Thymus (tissue), 11 donors: ENCODE measurements at regions not wholly inside any gene's neighbourhood (a gene's known extent, or its start where the extent isn't known, plus 50 kb on each side); places are given as distances from the start of the nearest gene placed in this dataset.

Experiments used
- DNase-seq, 9 donors: peaks; one replicate each; pipeline ENCODE4 v3.0.0-alpha.2; 2013; ENCODE audit warnings: low spot score in 9 of 9, low read depth in 6 of 9, missing footprints in 1 of 9
- H3K27ac ChIP-seq, 2 donors: one replicate each; pipeline ENCODE4 v1.5.1; 2013; ENCODE audit warnings: control low read depth in 1 of 2, low read depth in 1 of 2, low read length in 1 of 2, mild to moderate bottlenecking in 1 of 2, moderate library complexity in 1 of 2
- H3K27me3 ChIP-seq, 2 donors: one replicate each; pipeline ENCODE4 v1.5.1; 2013; ENCODE audit warnings: low read length in 1 of 2; ENCODE audit not compliant: control insufficient read depth in 2 of 2, insufficient read depth in 1 of 2
- H3K36me3 ChIP-seq, 2 donors: one replicate each; pipeline ENCODE4 v1.5.1; 2013; ENCODE audit warnings: low read length in 1 of 2, mild to moderate bottlenecking in 1 of 2, moderate library complexity in 1 of 2; ENCODE audit not compliant: control insufficient read depth in 2 of 2, insufficient read depth in 2 of 2
- H3K4me1 ChIP-seq, 2 donors: one replicate each; pipeline ENCODE4 v1.5.1; 2013; ENCODE audit warnings: low read length in 2 of 2; ENCODE audit not compliant: control insufficient read depth in 2 of 2, insufficient read depth in 2 of 2
- H3K4me3 ChIP-seq, 2 donors: one replicate each; pipeline ENCODE4 v1.5.1; 2013; ENCODE audit warnings: low read length in 2 of 2, control low read depth in 1 of 2, mild to moderate bottlenecking in 1 of 2
- H3K9me3 ChIP-seq, 2 donors: one replicate each; pipeline ENCODE4 v1.5.1; 2013; ENCODE audit warnings: low read length in 1 of 2, mild to moderate bottlenecking in 1 of 2; ENCODE audit not compliant: control insufficient read depth in 2 of 2, insufficient read depth in 1 of 2
- WGBS: extraction: QIAGEN DNeasy Blood & Tissue Kit; methylation state at CpG from one replicate; pipeline ENCODE4 v1.1.7; 2013; 5-methylcytosine and 5-hydroxymethylcytosine counted together
- donor health status: healthy.

DNA sequence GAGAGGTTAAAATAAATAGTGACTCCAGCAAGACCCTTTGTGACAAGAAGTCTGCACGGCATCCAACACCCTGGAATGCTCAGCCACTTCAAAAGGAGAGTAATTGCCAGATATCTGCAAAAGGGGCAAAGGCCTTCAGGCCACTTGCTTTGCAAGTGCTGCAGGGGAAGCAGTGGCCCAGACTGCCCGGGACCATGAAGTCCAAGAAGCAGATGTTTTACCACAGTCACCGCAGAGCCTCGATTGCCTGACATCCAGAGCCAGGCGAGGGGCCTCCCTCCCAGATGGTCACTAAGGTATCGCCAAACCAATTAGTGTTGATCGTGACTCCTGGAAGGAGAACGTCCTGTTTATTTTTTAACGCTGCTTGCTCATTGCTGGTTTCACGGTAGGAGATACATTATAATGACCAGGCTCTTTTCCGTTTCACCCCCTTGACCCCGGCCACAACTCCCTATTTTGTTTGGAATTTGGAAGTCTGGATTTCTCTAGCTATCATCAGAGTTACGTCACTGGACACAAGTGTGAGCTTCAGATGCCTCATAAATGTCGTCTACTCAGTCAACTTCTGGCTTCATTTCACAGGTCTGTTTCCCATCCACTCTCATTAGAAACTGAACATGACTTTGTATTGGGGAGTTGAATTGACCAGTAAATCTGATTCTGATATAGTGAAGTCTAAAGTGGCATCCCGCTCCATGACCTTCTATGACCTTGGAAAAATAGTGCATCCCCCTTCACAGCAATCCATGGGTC, 276.2 kb downstream of the WDR11 start:
- no peak for DNase-seq
- Histone ChIP-seq H3K36me3 (no peaks in the 10 kb centered on the region), H3K27me3 (no peaks in the 10 kb centered on the region), H3K27ac (no peak overlapping the region), H3K4me1 (no peaks in the 10 kb centered on the region), H3K9me3 (no peaks in the 10 kb centered on the region), H3K4me3 (no peak overlapping the region)
- WGBS: 83% methylated on average over 15 of the region's 15 CpGs

DNA sequence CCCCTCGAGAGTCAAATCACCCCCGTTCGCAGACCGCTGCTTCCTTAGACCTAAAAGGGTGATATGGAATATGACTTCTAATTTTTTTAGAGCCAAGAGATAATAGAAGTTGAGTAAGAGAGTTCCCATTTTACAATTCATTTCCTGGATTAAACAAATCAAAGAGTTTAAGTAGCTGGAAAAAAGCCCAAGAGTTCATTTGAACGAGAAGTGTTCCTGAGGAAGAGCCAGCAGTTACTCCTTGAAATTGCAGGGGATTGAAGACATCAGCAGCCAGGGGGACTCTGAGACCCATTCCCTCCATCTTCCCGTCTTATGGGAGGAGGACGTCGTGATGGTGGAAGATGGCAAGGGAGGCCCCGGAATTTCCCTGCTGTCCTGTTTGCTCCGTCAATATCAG, 277.0 kb downstream of the WDR11 start:
- Histone ChIP-seq H3K27me3 (no peaks in the 10 kb centered on the region), H3K4me1 (no peaks in the 10 kb centered on the region), H3K9me3 (no peaks in the 10 kb centered on the region), H3K27ac (no peak overlapping the region), H3K4me3 (no peak overlapping the region), H3K36me3 (no peaks in the 10 kb centered on the region)
- 91% methylated on average over 10 of the region's 10 CpGs for WGBS
- DNase-seq: no peak

DNA sequence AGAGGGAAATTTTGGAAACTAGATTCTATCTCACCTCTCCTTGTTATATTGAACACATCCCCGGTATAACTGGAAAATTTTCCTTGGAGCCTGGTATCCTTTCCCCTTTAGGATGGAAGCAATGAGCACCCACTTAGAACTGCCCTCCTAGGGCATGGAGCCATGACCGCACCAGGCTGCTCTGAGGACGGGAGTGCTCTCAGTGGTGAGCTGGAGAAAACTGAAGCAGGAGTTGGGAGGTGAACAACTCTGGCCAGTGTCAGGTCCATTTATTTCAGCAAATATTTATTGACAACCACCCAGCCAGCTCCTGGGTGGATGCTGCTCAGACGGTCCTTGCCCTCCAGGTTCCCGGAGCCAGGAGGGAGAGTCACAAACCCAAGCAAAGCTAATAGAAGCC, 278.1 kb downstream of the WDR11 start:
- 73% methylated on average over 5 of the region's 5 CpGs for WGBS
- Histone ChIP-seq H3K27ac (no peak overlapping the region), H3K4me3 (no peak overlapping the region), H3K36me3 (no peaks in the 10 kb centered on the region), H3K9me3 (no peaks in the 10 kb centered on the region), H3K4me1 (no peaks in the 10 kb centered on the region), H3K27me3 (no peaks in the 10 kb centered on the region)
- DNase-seq: no peak

DNA sequence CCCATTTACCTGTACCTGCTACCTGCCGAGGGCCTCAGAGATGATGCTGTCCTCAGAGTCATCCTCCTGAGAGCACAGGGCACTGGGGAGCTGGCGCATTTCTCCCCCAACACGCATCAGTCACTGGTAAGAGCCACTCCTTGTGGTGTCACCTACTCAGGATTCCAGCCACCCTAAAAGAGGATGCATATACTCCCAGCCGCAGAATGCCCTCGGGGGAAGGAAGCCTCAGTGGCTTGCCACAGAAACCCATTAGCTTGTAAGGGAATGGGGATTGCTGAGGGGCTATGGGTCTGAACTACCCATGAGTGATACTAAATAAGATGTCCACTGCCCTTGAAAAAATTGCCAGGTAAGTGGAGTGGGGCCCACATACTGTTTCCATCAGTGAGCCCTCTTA, 279.2 kb downstream of the WDR11 start:
- Histone ChIP-seq H3K9me3 (no peaks in the 10 kb centered on the region), H3K36me3 (no peaks in the 10 kb centered on the region), H3K27me3 (no peaks in the 10 kb centered on the region), H3K27ac (no peak overlapping the region), H3K4me1 (no peaks in the 10 kb centered on the region), H3K4me3 (no peak overlapping the region)
- 95% methylated on average over 5 of the region's 5 CpGs for WGBS
- no peak for DNase-seq

DNA sequence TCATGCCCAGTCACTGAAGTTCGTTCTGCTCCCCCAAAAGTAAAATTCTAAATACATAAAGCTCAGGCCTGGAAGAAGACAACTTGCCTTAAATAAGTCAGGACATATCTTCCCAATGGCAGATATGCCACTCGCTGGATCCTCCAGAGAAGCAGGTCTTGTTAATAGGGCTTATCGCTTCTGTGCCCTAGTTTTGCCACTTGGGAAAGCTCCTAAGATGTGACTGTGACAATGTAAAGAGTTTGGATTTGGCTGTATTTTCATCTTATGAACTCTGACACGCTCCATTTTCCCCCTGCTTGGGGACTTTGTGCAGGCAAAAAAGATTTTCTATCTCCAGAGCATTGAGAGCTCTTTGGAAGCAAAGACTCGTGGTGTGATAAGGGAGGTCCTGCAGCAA, 279.9 kb downstream of the WDR11 start:
- Histone ChIP-seq H3K9me3 (no peaks in the 10 kb centered on the region), H3K36me3 (no peaks in the 10 kb centered on the region), H3K27me3 (no peaks in the 10 kb centered on the region), H3K27ac (no peak overlapping the region), H3K4me1 (no peaks in the 10 kb centered on the region), H3K4me3 (no peak overlapping the region)
- DNase-seq: no peak
- 85% methylated on average over 5 of the region's 5 CpGs for WGBS

DNA sequence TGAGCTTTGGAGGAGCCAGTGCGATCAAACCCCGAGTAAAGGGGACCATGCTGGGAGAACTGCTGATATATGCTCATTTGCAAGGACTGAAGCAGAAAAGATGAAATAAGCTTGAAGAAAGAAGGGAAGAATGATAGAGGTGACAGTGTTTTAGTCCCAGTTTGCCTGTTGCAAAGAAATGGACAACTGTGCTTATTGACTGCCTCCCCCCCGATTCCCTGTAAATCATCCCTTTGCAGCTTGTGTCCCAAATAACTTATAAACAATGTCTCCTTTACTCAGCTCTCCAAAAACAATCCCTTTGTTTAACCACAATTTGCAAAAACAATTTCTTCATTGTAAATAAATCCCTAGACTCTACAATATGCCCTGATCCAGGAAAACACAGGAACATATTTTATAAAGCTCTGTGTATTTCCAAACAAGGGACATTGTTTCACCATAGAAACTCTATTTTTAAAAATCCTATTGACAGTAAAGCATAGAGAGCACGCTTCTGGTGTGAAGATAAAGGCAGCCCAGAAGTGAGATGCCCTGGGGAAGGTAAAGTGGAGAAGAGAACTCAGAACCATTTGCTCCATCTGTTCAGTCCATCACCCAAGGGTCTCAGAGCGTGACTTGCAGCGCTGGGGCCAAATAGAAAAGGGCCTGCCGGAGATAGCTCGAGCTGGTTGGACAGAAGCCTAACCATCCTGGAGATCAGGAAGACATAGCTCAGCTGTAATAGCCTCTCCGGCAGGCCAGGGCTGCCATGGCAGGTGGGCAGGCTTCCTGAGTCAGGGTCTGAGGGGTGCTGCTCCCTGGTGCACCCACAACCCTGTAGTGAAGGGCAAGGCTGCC, 280.5 kb downstream of the WDR11 start:
- Histone ChIP-seq H3K4me3 (no peak overlapping the region), H3K9me3 (no peaks in the 10 kb centered on the region), H3K27ac (no peak overlapping the region), H3K27me3 (no peaks in the 10 kb centered on the region), H3K36me3 (no peaks in the 10 kb centered on the region), H3K4me1 (no peaks in the 10 kb centered on the region)
- DNase-seq: no peak
- 90% methylated on average over 9 of the region's 9 CpGs for WGBS

DNA sequence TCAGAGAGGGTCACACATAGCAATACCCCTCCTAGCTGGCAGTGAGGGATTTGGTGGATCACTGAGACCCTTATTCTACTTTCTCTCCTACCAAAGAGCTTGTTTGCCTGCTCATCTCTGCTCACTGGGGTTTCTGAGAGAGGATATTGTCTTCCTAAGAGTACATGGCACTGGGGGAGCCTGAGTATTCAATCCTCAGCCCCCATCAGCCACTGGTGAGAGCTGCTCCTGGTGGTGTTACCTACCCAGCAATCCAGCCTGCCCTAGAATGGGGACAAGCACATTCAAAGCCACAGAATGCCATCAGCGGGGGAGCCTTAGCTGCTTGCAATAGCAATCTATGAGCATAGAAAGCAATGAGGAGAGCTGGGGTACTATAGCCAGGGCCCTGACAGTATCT, 281.1 kb downstream of the WDR11 start:
- 95% methylated on average over 1 of the region's 1 CpG for WGBS
- no peak for DNase-seq
- Histone ChIP-seq H3K9me3 (no peaks in the 10 kb centered on the region), H3K4me3 (no peak overlapping the region), H3K27me3 (no peaks in the 10 kb centered on the region), H3K36me3 (no peaks in the 10 kb centered on the region), H3K4me1 (no peaks in the 10 kb centered on the region), H3K27ac (no peak overlapping the region)

DNA sequence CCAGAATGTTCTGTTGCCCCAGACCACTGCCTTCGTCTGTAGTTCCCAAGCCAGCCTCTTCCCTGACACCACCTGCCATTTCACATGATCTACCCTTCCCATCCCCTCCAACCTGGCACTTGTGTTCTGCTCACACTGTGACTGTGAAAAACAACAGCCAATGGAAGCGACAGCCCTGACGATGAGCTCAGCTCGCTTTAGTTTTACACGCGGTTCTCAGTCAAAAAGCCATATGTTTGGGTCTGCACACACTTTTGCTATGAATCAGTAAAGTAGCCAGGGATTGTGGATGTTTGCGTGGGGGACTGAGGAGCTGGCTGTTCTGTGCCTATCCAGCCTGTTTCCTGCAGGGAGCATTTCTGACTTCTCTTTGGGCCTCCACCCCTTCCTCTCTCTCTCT, 282.7 kb downstream of the WDR11 start:
- no peak overlapping the region for H3K27ac ChIP-seq
- no peak overlapping the region for H3K4me3 ChIP-seq
- DNase-seq: no peak
- H3K4me1 ChIP-seq: no peaks in the 10 kb centered on the region
- H3K36me3 ChIP-seq: no peaks in the 10 kb centered on the region
- 94% methylated on average over 7 of the region's 7 CpGs for WGBS
- H3K9me3 ChIP-seq: no peaks in the 10 kb centered on the region
- no peaks in the 10 kb centered on the region for H3K27me3 ChIP-seq

DNA sequence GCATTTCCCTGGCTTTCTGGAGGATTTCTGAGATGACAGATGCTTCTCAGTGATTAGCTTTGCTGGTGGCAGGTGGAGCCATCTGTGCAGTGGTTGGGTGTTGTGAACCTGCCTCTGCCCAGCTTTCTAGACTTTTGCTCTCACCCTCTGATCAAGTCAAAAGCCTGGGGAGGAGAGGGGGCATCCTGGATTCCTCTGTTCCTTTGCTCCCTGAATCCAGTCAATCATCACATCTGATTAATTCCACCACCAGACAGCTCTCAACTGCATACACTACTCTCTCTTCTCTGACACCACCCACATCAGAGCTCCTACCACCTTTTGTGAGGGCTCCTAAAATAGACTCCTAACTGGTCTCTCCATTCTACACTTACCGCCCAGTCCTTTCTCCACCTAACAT, 283.5 kb downstream of the WDR11 start:
- WGBS: 95% methylated on average over 1 of the region's 1 CpG

More for the DNA sequence above, 283.5 kb downstream of the WDR11 start:
- Histone ChIP-seq H3K27me3 (no peaks in the 10 kb centered on the region), H3K27ac (no peak overlapping the region), H3K4me1 (no peaks in the 10 kb centered on the region), H3K4me3 (no peak overlapping the region), H3K9me3 (no peaks in the 10 kb centered on the region), H3K36me3 (no peaks in the 10 kb centered on the region)
- no peak for DNase-seq
